OCI-LY1 (cell line): ENCODE measurements at regions not wholly inside any gene's neighbourhood (a gene's known extent, or its start where the extent isn't known, plus 50 kb on each side); places are given as distances from the start of the nearest gene placed in this dataset.

ENCODE experiments used
- H2AFZ ChIP-seq: fragments of 200-600 bp; sonication (generic), shearing (Covaris generic); 2 replicates; pipeline ENCODE4 v1.6.0; 2014; ENCODE audit warnings: antibody characterized with exemption, mild to moderate bottlenecking, low read length
- H3F3A ChIP-seq: fragments of 200-600 bp; sonication (generic), shearing (Covaris generic); 2 replicates; pipeline ENCODE4 v1.6.0; 2014; ENCODE audit warnings: mild to moderate bottlenecking, antibody characterized with exemption, low read length, moderate library complexity; ENCODE audit not compliant: insufficient read depth
- H3K27ac ChIP-seq: fragments of 200-600 bp; sonication (generic); 2 replicates; pipeline ENCODE4 v1.5.1; 2014; ENCODE audit warnings: low read length, mixed run types, mild to moderate bottlenecking, low read depth; ENCODE audit not compliant: poor library complexity, severe bottlenecking
- H3K27me3 ChIP-seq: fragments of 200-600 bp; sonication (generic); 2 replicates; pipeline ENCODE4 v1.6.0; 2014; ENCODE audit warnings: antibody characterized with exemption, mild to moderate bottlenecking, low read length, moderate library complexity; ENCODE audit not compliant: insufficient read depth
- H3K36me3 ChIP-seq: fragments of 200-600 bp; sonication (generic); 2 replicates; pipeline ENCODE4 v1.6.1; 2014; ENCODE audit warnings: mild to moderate bottlenecking, antibody characterized with exemption, low read length, moderate library complexity, mixed read lengths; ENCODE audit not compliant: insufficient read depth
- H3K4me1 ChIP-seq: fragments of 200-600 bp; sonication (generic); 2 replicates; pipeline ENCODE4 v1.5.1; 2014; ENCODE audit warnings: mild to moderate bottlenecking, low read length, moderate library complexity; ENCODE audit not compliant: insufficient read depth, severe bottlenecking
- H3K4me2 ChIP-seq: fragments of 200-600 bp; sonication (generic), shearing (Covaris generic); 2 replicates; pipeline ENCODE4 v1.6.1; 2014; ENCODE audit warnings: low read length
- H3K4me3 ChIP-seq: fragments of 200-600 bp; sonication (generic); 2 replicates; pipeline ENCODE4 v1.5.1; 2014; ENCODE audit warnings: low read length, low read depth, mild to moderate bottlenecking, mixed read lengths; ENCODE audit not compliant: poor library complexity, severe bottlenecking
- H3K79me2 ChIP-seq: fragments of 200-600 bp; shearing (Covaris generic); 2 replicates; pipeline ENCODE4 v1.6.1; 2016; ENCODE audit warnings: mixed run types, low read length, mixed read lengths; ENCODE audit not compliant: insufficient read depth
- H3K9ac ChIP-seq: fragments of 200-600 bp; sonication (generic), shearing (Covaris generic); 2 replicates; pipeline ENCODE4 v1.6.1; 2014; ENCODE audit warnings: mild to moderate bottlenecking, low read length, mixed read lengths
- H3K9me2 ChIP-seq: fragments of 200-600 bp; sonication (generic), shearing (Covaris generic); 2 replicates; pipeline ENCODE4 v1.6.1; 2014; ENCODE audit warnings: low read depth, mild to moderate bottlenecking, low read length, mixed read lengths
- H3K9me3 ChIP-seq: fragments of 200-600 bp; shearing (Covaris generic); 2 replicates; pipeline ENCODE4 v1.6.1; 2014; ENCODE audit warnings: low read length, mixed read lengths
- H4K20me1 ChIP-seq: fragments of 200-600 bp; sonication (generic), shearing (Covaris generic); 2 replicates; pipeline ENCODE4 v1.6.0; 2016; ENCODE audit warnings: mild to moderate bottlenecking, low read length; ENCODE audit not compliant: insufficient read depth
- CTCF ChIP-seq: fragments of 200-600 bp; sonication (generic), shearing (Covaris generic); IDR thresholded peaks from 2 replicates; pipeline ENCODE4 v1.5.1; 2017; ENCODE audit warnings: mild to moderate bottlenecking, antibody characterized with exemption, low read length, moderate library complexity, mixed read lengths
- EZH2 ChIP-seq: fragments of 200-600 bp; sonication (generic), shearing (Covaris generic); IDR thresholded peaks from 2 replicates; pipeline ENCODE4 v1.8.0; 2017; ENCODE audit warnings: borderline replicate concordance, mixed run types, mild to moderate bottlenecking, antibody characterized with exemption, low read length, moderate library complexity, mixed read lengths

GRCh38 chr5:56342616-56343015, 109.5 kb upstream of the ANKRD55 start:
- Histone ChIP-seq H3K27ac (no peak overlapping the region), H3K9ac (no peak overlapping the region), H3K36me3 (no peaks in the 10 kb centered on the region), H2AFZ (no peak overlapping the region), H3K4me1 (no peaks in the 10 kb centered on the region), H3K4me2 (no peak overlapping the region), H3K9me3 (no peaks in the 10 kb centered on the region), H3K79me2 (no peaks in the 10 kb centered on the region), H3K27me3 (no peaks in the 10 kb centered on the region), H4K20me1 (no peaks in the 10 kb centered on the region), H3K9me2 (no peaks in the 10 kb centered on the region), H3F3A (no peaks in the 10 kb centered on the region), H3K4me3 (no peak overlapping the region)
- TF ChIP-seq EZH2: no peak
- TF ChIP-seq CTCF: no peak

GRCh38 chr5:56340196-56340980, 107.3 kb upstream of the ANKRD55 start:
- Histone ChIP-seq H3K4me3 (no peak overlapping the region), H3K9me3 (0 out of 2 replicates have a peak, but pooled peaks cover under 1% of the 10 kb centered on the region), H3F3A (no peaks in the 10 kb centered on the region), H4K20me1 (no peaks in the 10 kb centered on the region), H3K79me2 (no peaks in the 10 kb centered on the region), H3K27me3 (no peaks in the 10 kb centered on the region), H3K9me2 (no peaks in the 10 kb centered on the region), H2AFZ (no peak overlapping the region), H3K4me1 (no peaks in the 10 kb centered on the region), H3K27ac (no peak overlapping the region), H3K4me2 (no peak overlapping the region), H3K9ac (no peak overlapping the region), H3K36me3 (no peaks in the 10 kb centered on the region)
- no peak for TF ChIP-seq EZH2
- TF ChIP-seq CTCF: no peak

- H2AFZ ChIP-seq: no peak overlapping the region
- no peaks in the 10 kb centered on the region for H3K9me2 ChIP-seq
- TF ChIP-seq CTCF: no peak
- TF ChIP-seq EZH2: no peak
- no peaks in the 10 kb centered on the region for H3F3A ChIP-seq
- peaks cover 6% of the 10 kb centered on the region; the same call in 1 of the 2 replicates for H3K9me3 ChIP-seq
- no peaks in the 10 kb centered on the region for H3K27me3 ChIP-seq
- no peaks in the 10 kb centered on the region for H3K36me3 ChIP-seq
- no peak overlapping the region for H3K27ac ChIP-seq
- no peak overlapping the region for H3K4me3 ChIP-seq
- no peaks in the 10 kb centered on the region for H3K4me1 ChIP-seq
- no peaks in the 10 kb centered on the region for H3K79me2 ChIP-seq
- no peaks in the 10 kb centered on the region for H4K20me1 ChIP-seq
- no peak overlapping the region for H3K4me2 ChIP-seq
- no peak overlapping the region for H3K9ac ChIP-seq
These were observed 106.6 kb upstream of the ANKRD55 start for GRCh38 chr5:56339732-56340131.
